CD4-positive, alpha-beta T cell (primary cell): ENCODE measurements at regions not wholly inside any gene's neighbourhood (a gene's known extent, or its start where the extent isn't known, plus 50 kb on each side); places are given as distances from the start of the nearest gene placed in this dataset.

ENCODE experiments used
- ATAC-seq: fragments of 200-7000 bp; cut with Tn5 transposase; one replicate; pipeline ENCODE4 v1.10.0; 2022; ENCODE audit warnings: mild to moderate bottlenecking; ENCODE audit not compliant: poor library complexity
- CTCF ChIA-PET: fragments of 350-600 bp; sonication (Branson Sonifier 250); formaldehyde crosslinking; loops from one replicate; lab custom pipeline; 2021; ENCODE audit warnings: antibody characterized with exemption, inconsistent platforms; lab: Charles Lee
- POLR2A ChIA-PET: fragments of 350-600 bp; sonication (Branson Sonifier 250); formaldehyde crosslinking; loops from one replicate; lab custom pipeline; 2021; ENCODE audit warnings: antibody characterized with exemption, inconsistent platforms; lab: Charles Lee
- DNase-seq, 14 experiments: peaks; one replicate each; pipeline ENCODE4 v3.0.0-alpha.2; 2013 to 2020; ENCODE audit warnings: mixed read lengths in 2 of 14
- H3K27ac ChIP-seq, 2 donors: one replicate each; pipeline versions ENCODE4 v1.5.1 to v1.7.0; 2013; ENCODE audit warnings: low read length in 2 of 2, low read depth in 1 of 2, mild to moderate bottlenecking in 1 of 2
- H3K27me3 ChIP-seq, 2 experiments: 1 replicate in 1 of 2; 2 replicates in 1 of 2; pipeline versions ENCODE4 v1.6.1 to v1.7.0; 2013; ENCODE audit warnings: low read length in 2 of 2, control low read depth in 1 of 2, mild to moderate bottlenecking in 1 of 2, moderate library complexity in 1 of 2; ENCODE audit not compliant: insufficient read depth in 2 of 2, control insufficient read depth in 1 of 2
- H3K36me3 ChIP-seq: one replicate; pipeline ENCODE4 v1.6.1; 2013; ENCODE audit warnings: low read length, control low read depth; ENCODE audit not compliant: insufficient read depth
- H3K4me1 ChIP-seq: one replicate; pipeline ENCODE4 v1.6.1; 2013; ENCODE audit warnings: low read length, control low read depth; ENCODE audit not compliant: insufficient read depth
- H3K4me3 ChIP-seq: one replicate; pipeline ENCODE4 v1.5.1; 2013; ENCODE audit warnings: mild to moderate bottlenecking, low read length, moderate library complexity
- H3K9me3 ChIP-seq, 2 experiments: 1 replicate in 1 of 2; 2 replicates in 1 of 2; pipeline versions ENCODE4 v1.6.1 to v1.7.0; 2013; ENCODE audit warnings: low read length in 2 of 2, mild to moderate bottlenecking in 2 of 2, control low read depth in 1 of 2, moderate library complexity in 1 of 2; ENCODE audit not compliant: control insufficient read depth in 1 of 2, insufficient read depth in 1 of 2
- H3K27ac Mint-ChIP-seq: one replicate; pipeline ENCODE4 v1.8.0; 2020; ENCODE audit warnings: mixed read lengths
- H3K27me3 Mint-ChIP-seq: one replicate; pipeline ENCODE4 v1.8.0; 2021; ENCODE audit warnings: mixed read lengths
- H3K36me3 Mint-ChIP-seq: one replicate; pipeline ENCODE4 v1.8.0; 2021; ENCODE audit warnings: low read depth, mixed read lengths
- H3K4me1 Mint-ChIP-seq: one replicate; pipeline ENCODE4 v1.8.0; 2021; ENCODE audit warnings: low read depth, mixed read lengths
- H3K4me3 Mint-ChIP-seq: one replicate; pipeline ENCODE4 v1.8.0; 2020; ENCODE audit warnings: mild to moderate bottlenecking, mixed read lengths
- H3K9me3 Mint-ChIP-seq: one replicate; pipeline ENCODE4 v1.8.0; 2020; ENCODE audit warnings: mixed read lengths
- intact Hi-C, 2 experiments: fragments of 100-400 bp; cut with DNase I in 1 of 2; cut with micrococcal nuclease in 1 of 2; formaldehyde crosslinking; loops; one replicate each; pipeline versions ENCODE4 v1.15.1 to v1.9.0; 2023 to 2025; cut with DNase I, micrococcal nuclease
- TF ChIP-seq, protein P1 (sequence below): fragments of 200-600 bp; IDR thresholded peaks from one replicate; pipeline ENCODE4 v1.8.0; 2022; ENCODE audit warnings: antibody characterized with exemption, mild to moderate bottlenecking

DNA sequence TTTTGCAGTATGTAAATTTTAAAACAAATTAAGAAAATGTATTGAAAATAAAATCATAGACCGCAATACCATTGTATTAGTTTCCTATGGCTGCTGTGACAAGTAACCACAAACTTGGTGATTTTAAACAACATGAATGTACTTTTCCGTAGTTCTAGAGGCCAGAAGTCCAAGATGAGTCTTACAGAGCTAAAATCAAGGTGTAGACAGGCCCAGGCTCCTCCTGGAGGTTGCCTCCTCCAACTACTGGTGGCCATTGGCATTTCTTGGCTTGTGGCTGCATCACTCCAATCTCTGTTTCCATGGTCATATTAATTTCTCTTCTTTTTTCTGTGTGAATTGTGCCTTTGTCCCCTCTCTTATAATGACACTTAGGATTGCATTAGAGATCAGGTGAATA is 59.2 kb upstream of the ETAA1 start:
- POLR2A ChIA-PET = no interaction called here
- no peak overlapping the region for H3K27ac ChIP-seq
- Mint-ChIP-seq H3K36me3 (no peaks in the 10 kb centered on the region), H3K27ac (no peak overlapping the region), H3K27me3 (peaks cover 5% of the 10 kb centered on the region), H3K4me1 (no peaks in the 10 kb centered on the region), H3K4me3 (no peak overlapping the region), H3K9me3 (no peaks in the 10 kb centered on the region)
- intact Hi-C loops = no loop called here
- no peaks in the 10 kb centered on the region for H3K9me3 ChIP-seq
- DNase-seq = no peak
- H3K27me3 ChIP-seq = peaks cover 0 to 2% of the 10 kb centered on the region in 2 experiments
- H3K36me3 ChIP-seq = no peaks in the 10 kb centered on the region
- H3K4me1 ChIP-seq = no peaks in the 10 kb centered on the region
- no peak overlapping the region for H3K4me3 ChIP-seq
- TF ChIP-seq, protein P1, sequence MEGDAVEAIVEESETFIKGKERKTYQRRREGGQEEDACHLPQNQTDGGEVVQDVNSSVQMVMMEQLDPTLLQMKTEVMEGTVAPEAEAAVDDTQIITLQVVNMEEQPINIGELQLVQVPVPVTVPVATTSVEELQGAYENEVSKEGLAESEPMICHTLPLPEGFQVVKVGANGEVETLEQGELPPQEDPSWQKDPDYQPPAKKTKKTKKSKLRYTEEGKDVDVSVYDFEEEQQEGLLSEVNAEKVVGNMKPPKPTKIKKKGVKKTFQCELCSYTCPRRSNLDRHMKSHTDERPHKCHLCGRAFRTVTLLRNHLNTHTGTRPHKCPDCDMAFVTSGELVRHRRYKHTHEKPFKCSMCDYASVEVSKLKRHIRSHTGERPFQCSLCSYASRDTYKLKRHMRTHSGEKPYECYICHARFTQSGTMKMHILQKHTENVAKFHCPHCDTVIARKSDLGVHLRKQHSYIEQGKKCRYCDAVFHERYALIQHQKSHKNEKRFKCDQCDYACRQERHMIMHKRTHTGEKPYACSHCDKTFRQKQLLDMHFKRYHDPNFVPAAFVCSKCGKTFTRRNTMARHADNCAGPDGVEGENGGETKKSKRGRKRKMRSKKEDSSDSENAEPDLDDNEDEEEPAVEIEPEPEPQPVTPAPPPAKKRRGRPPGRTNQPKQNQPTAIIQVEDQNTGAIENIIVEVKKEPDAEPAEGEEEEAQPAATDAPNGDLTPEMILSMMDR = no peak
- ATAC-seq = no peak
- CTCF ChIA-PET = no interaction called here

DNA sequence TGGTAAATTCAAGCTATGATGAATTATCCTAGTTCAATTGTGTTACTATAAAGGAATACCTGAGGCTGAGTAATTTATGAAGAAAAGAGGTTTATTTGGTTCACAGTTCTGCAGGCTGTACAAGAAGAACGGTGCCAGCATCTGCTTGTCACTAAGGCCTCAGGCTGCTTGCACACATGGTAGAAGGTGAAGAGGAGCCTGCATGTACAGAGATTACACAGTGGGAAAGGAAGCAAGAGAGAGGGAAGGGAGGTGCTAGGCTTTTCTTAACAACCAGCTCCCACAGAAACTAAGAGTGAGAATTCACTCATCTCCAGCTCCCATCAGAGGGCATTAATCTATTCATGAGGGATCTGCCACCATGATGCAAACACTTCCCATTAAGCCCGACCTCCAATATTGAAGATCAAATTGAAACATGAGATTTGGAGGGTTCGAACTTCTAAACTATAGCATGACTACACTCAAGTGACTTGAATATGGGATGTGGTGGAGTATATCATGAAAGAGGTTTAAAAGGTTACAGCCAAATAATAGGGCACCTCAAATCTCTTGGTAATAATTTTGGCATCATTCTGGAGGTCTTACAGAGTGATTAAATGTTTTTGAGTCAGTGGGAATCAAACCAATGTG is 58.4 kb upstream of the ETAA1 start:
- Histone ChIP-seq H3K27me3 (peaks cover 0 to 2% of the 10 kb centered on the region in 2 experiments), H3K27ac (no peak overlapping the region), H3K4me3 (no peak overlapping the region), H3K4me1 (no peaks in the 10 kb centered on the region), H3K36me3 (no peaks in the 10 kb centered on the region), H3K9me3 (no peaks in the 10 kb centered on the region)
- TF ChIP-seq, protein P1 = no peak
- no peak overlapping the region for H3K27ac Mint-ChIP-seq
- no peaks in the 10 kb centered on the region for H3K36me3 Mint-ChIP-seq
- H3K4me3 Mint-ChIP-seq = no peak overlapping the region
- intact Hi-C loops = no loop called here
- H3K9me3 Mint-ChIP-seq = no peaks in the 10 kb centered on the region
- ATAC-seq = no peak
- H3K27me3 Mint-ChIP-seq = peaks cover 7% of the 10 kb centered on the region
- no peaks in the 10 kb centered on the region for H3K4me1 Mint-ChIP-seq
- CTCF ChIA-PET = no interaction called here
- DNase-seq = no peak
- POLR2A ChIA-PET = no interaction called here

DNA sequence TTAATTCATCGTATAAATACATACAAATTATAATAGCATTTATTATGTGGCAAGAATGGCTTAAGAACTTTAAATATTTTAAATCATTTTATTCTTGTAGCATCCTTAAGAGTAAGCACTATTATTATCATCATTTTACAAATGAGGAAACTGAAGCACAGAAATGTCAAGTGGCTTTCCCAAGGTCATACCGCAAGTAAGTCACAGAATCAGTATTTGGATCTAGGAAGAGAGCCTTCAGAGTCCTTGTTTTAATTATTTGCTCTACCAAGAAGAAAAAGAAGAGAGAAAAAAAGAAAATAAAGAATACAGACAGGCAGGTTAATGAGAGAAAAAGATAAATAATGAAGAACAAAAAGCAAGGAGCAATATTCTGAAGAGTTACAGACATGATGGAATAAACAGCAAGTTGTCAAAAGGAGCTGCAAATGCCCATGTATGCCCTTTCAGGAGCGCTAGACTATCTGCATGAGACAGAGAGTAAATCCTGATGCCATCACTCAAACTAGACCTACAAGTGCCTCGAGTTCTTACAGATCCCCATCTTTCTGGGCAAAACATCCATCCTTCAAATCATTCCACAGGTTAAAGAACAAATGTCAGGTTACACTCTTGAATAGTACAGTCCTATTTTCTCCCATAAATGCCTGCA is 57.8 kb upstream of the ETAA1 start:
- peaks cover 7% of the 10 kb centered on the region for H3K27me3 Mint-ChIP-seq
- ChIA-PET POLR2A (no interaction called here), CTCF (no interaction called here)
- H3K27me3 ChIP-seq = peaks cover 0 to 2% of the 10 kb centered on the region in 2 experiments
- H3K4me3 ChIP-seq = no peak overlapping the region
- intact Hi-C loops = no loop called here
- no peaks in the 10 kb centered on the region for H3K9me3 Mint-ChIP-seq
- no peaks in the 10 kb centered on the region for H3K4me1 ChIP-seq
- DNase-seq (no peak), ATAC-seq (no peak)
- no peaks in the 10 kb centered on the region for H3K4me1 Mint-ChIP-seq
- no peaks in the 10 kb centered on the region for H3K36me3 Mint-ChIP-seq
- H3K27ac Mint-ChIP-seq = no peak overlapping the region
- no peaks in the 10 kb centered on the region for H3K9me3 ChIP-seq
- TF ChIP-seq, protein P1 = no peak
- no peak overlapping the region for H3K4me3 Mint-ChIP-seq
- no peak overlapping the region for H3K27ac ChIP-seq
- H3K36me3 ChIP-seq = no peaks in the 10 kb centered on the region
